ENCODE measurements at regions not wholly inside any gene's neighbourhood (a gene's known extent, or its start where the extent isn't known, plus 50 kb on each side); places are given as distances from the start of the nearest gene placed in this dataset.

DNA sequence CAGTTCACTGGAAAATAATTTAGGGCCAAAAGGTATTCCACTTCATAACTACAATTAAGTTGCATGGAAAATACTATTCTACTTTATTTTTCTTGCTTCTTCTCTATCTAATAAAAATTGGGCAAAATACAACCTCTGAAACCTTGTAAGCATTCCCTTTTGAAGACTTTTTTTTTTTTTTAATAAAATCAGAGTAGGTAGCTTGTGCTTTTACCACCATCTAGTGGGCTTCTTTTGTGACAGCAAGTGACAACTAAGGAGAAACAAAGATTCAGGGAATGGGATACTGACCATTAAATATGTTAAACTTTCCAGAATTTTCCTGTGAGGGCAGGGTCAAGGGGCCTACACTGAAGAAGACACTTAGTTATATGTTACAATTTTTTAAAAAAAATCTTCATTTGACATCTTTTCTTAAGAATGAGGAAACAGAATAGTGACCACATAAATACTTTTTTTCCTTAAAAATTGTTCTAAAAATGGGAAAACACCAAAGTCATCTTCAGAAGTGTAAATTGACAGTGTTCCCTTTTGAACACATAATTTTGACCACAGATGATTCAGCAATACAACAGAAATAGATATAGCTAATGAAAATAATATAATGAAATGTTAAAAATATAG is 1183.2 kb upstream of the ACVR2A start:
- DNase-seq: no peak

- no peak for DNase-seq
These were observed 1184.9 kb upstream of the ACVR2A start for GRCh38 chr2:146659976-146660375.

DNA sequence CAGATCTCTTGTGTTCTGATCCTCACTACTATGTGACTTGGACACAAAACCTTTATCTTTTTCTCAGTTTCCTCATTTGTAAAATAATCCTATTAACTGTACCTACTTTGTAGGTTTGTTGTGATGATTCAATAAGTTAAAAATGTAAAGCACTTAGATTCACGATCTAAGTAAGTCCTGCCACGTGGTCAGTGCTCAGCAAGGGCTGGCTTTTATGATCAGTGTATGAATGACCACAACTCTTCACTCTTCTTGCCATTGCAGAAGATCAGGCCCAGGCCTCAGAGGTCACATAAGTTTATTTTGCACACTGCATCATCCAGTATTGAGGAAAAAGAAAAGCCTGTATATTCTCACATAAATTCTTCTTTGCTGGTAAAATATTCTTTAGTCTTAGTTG is 1192.5 kb upstream of the ACVR2A start:
- no peak for DNase-seq

- DNase-seq: no peak
These were observed 1193.5 kb upstream of the ACVR2A start for GRCh38 chr2:146651361-146651760.

DNA sequence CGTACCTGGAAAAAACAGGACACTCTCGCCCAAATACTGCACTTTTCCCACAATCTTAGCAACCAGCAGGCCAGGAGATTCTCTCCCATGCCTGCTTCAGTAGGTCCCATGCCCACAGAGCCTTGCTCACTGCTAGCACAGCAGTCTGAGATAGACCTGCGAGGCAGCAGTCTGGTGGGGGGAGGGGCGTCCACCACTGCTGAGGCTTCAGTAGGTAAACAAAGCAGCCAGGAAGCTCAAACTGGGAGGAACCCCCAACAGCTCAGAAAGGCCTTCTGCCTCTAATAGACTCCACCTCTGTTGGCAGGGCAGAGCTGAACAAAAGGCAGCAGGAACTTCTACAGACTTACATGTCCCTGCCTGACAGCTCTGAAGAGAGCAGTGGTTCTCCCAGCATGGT is 1202.8 kb upstream of the ACVR2A start:
- no peak for DNase-seq

- DNase-seq: no peak
These were observed 1210.4 kb upstream of the ACVR2A start for GRCh38 chr2:146634230-146635097.

- no peak for DNase-seq
These were observed 1211.7 kb upstream of the ACVR2A start for GRCh38 chr2:146633159-146633558.

DNA sequence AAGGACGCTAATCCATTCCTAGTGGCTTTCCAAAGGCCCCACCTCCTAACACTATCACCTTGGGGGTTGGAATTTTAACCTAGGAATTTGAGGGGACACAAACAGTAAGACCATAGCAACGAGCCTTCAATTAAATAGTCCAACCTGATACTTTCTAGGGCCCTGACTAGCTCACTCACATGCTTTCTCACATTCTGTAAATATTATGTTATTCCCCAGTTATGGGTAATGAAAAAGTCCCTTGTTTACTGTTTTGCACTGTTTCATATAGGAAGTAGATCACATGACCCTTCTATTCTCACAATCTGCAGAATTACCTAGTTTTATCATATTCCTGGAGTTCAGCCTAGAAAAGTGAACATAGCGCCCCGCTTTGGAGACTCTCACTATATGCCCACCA is 1212.1 kb upstream of the ACVR2A start:
- no peak for DNase-seq

- DNase-seq: no peak
These were observed 1220.2 kb upstream of the ACVR2A start for GRCh38 chr2:146624430-146625160.

GRCh38 chr2:146623771-146624170 is 1221.1 kb upstream of the ACVR2A start:
- no peak for DNase-seq

- DNase-seq: no peak
These were observed 1223.2 kb upstream of the ACVR2A start for GRCh38 chr2:146621656-146622055.

DNA sequence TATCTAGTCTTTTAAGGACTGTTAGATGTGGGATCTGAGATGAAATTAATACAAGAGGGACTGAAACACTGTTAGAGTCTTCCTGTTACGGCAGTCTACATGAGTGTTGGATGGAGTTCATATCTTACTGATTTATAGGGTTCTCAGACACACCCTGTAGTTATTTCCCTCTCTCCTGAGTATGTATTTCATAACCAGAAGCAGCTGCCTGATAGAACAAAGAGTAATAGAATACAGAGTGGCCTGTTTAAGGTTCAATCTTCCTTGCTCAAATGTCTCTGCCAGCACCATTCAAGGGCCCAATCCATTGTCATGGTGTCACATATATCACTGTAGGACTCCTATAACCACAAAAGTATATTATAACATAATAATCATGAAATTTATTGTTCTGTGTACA is 1229.1 kb upstream of the ACVR2A start:
- DNase-seq: no peak

- no peak for DNase-seq
These were observed 1236.3 kb upstream of the ACVR2A start for GRCh38 chr2:146608490-146608889.

DNA sequence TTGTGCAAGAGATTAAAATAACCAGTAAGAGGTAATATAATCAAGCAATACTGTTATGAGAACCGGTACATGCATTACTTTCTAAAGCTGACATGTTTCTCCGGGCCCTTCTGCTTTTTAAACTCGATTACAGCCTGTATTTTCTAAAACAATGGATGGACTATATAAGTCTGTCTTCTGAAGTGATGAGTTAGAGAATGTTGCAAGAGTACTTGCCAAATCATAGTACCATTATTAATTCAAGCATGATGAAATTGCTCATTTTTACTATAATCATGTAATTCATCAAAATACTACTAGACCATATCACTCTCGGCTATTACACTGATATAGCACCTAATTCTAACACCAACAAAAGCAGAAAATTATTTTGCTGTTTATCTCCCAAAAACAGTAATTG is 1240.3 kb upstream of the ACVR2A start:
- DNase-seq: no peak

GRCh38 chr2:146602856-146603255 is 1242.0 kb upstream of the ACVR2A start:
- DNase-seq: no peak

DNA sequence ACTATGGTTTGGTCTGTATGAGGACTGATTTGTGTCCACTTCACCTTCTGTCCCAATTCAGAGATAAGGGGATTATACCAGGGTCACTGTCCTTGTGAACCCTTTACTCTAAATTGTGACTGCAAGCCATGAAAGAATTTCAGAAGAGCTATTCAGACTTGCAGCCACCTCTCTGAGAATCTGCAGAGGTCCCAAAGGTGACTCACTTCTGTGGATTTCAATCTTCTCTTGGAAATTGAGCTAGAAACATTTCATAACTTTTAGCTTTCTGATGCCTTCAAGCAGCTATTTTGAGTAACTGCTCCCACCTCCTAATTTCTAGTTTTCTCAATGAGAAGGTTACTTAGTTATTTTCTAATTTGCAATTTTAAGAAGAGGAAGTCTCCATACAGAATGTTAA is 1242.4 kb upstream of the ACVR2A start:
- DNase-seq: no peak

DNA sequence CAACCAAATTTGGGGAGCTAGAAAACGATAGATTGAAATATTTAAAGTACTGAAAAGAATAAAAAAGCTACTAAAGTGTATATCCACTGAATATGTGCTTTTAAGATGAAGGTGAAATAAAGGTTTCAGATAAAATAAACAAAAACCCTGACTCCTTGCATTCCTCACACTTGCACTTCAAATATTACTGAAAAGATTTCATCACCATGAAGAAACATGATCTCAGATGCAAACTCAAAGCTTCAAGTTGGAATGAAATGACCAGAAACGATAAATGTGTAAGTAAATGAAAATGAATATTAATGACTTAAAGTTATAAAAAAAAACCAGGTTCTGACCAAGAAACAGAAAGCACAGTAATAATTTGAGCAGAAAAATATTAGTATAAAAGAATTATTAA is 1246.0 kb upstream of the ACVR2A start:
- no peak for DNase-seq

DNA sequence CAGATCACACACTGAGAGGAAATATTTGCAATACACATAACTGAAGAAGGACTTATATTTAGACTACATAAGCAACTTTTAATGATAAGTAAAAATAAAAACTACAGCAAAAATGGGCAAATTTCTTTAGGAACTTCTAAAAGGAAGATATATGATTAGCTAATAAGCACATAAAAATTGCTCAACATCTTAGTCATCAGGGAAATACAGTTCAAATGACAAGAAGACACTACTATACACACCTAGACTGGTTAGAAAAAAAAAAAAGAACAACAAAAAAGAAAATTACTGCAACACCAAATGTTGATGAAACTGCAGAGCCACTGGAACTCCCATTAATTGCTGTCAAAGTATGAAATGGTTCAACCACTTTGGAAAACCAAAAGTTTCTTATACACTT is 1247.5 kb upstream of the ACVR2A start:
- DNase-seq: no peak

GRCh38 chr2:146591908-146592307 is 1252.9 kb upstream of the ACVR2A start:
- DNase-seq: no peak

DNA sequence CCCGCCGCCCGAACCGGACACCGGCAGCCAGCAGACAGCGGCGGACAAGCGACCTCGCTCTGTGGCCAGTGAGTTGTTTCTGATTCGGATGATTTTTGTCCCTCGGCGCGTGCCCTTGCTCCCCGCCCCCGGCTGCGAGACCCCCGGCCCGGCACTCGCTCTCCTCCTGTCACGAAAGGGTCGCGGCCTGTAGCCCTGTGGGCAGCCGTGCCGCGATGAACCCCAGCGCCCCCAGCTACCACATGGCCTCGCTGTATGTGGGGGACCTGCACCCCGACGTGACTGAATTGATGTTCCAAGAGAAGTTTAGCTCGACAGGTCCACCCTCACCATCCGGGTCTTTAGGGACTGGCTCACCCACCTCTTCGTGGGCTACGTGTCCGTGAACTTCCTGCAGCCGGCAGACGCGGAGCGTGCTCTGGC is 1257.5 kb upstream of the ACVR2A start:
- DNase-seq: no peak

DNA sequence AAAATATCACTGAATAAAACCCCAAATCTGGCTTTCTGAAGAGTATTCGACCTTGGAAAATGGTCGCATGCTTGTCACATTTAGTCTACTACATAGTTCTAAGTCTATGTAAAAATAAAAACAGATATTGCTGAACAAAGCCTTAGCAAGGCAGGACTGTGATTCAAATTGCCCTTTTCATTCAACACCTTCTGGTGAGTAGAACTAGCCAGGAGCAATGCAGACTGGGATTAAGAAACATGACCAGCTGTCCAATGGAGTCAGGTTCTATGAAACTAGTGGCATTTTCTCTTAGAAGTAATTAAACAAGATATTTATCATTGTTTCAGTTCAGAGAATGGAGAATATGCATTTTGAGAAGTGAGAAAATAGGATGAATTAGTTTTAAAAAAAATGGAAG is 1260.5 kb upstream of the ACVR2A start:
- no peak for DNase-seq

GRCh38 chr2:146579147-146579930 is 1265.5 kb upstream of the ACVR2A start:
- no peak for DNase-seq

Data from skin of body (tissue), 1 donor.